K562 (cell line): ENCODE measurements at regions not wholly inside any gene's neighbourhood (a gene's known extent, or its start where the extent isn't known, plus 50 kb on each side); places are given as distances from the start of the nearest gene placed in this dataset.

Source experiments
- ATAC-seq: fragments of 200-7000 bp; cut with Tn5 transposase; 3 replicates; pipeline ENCODE4 v1.9.1; 2020; ENCODE audit warnings: moderate library complexity
- BruUV-seq: library from RNA; stranded (reverse); fragments of 400-500 nt; replicated peaks from 2 replicates; lab custom pipeline; 2021; lab: Mats Ljungman, UMichigan
- CTCF ChIA-PET: fragments of 300-600 bp; formaldehyde crosslinking; extraction: SDS; loops from one replicate; lab custom pipeline; 2021; ENCODE audit warnings: low intra/inter-chr PET ratio; lab: Yijun Ruan, JAX
- POLR2A ChIA-PET: fragments of 300-600, 350-650 bp; sonication (Branson Sonifier 250); formaldehyde crosslinking; extraction: SDS; loops from one replicate; lab custom pipeline; 2021; ENCODE audit warnings: antibody characterized with exemption, inconsistent platforms; lab: Yijun Ruan, JAX
- DNase-seq, 4 experiments: peaks; one replicate each; pipeline versions ENCODE4 v3.0.0 to v3.0.0-alpha.2; 2011 to 2018; ENCODE audit warnings: low spot score in 3 of 4, mixed read lengths in 3 of 4; ENCODE audit errors: extremely low read depth in 1 of 4
- FAIRE-seq: peaks from 2 replicates; lab custom pipeline; 2011; peaks lifted over from hg19 to GRCh38; lab: Jason Lieb, UNC
- H2AFZ ChIP-seq: 2 replicates; pipeline ENCODE4 v1.6.0; 2011; ENCODE audit warnings: low read depth, low read length, control low read depth, inconsistent platforms
- H3K27ac ChIP-seq: fragments of 200-600 bp; 3 replicates; pipeline ENCODE4 v1.8.0; 2011; ENCODE audit warnings: low read depth, mild to moderate bottlenecking, control low read depth, inconsistent platforms, low read length, moderate library complexity, mixed read lengths; ENCODE audit errors: extremely low read depth
- H3K27me3 ChIP-seq, 2 experiments: fragments of 300-600 bp in 1 of 2; 2 replicates in 1 of 2; 3 replicates in 1 of 2; pipeline versions ENCODE4 v1.6.0 to v1.8.0; 2011; ENCODE audit warnings: inconsistent platforms in 2 of 2, low read length in 2 of 2, mild to moderate bottlenecking in 1 of 2, mixed read lengths in 1 of 2, moderate library complexity in 1 of 2; ENCODE audit not compliant: control insufficient read depth in 2 of 2, insufficient read depth in 2 of 2
- H3K36me3 ChIP-seq: fragments of 300-600 bp; 3 replicates; pipeline ENCODE4 v1.8.0; 2011; ENCODE audit warnings: mild to moderate bottlenecking, low read length, inconsistent platforms; ENCODE audit not compliant: control insufficient read depth, insufficient read depth
- H3K4me1 ChIP-seq, 2 experiments: fragments of 200-600 bp in 1 of 2; replicated peaks in 1 of 2; 2 replicates in 1 of 2; 3 replicates in 1 of 2; pipeline versions ENCODE4 v1.5.1 to v1.8.0; 2011; ENCODE audit warnings: inconsistent platforms in 2 of 2, low read length in 2 of 2, mild to moderate bottlenecking in 1 of 2, mixed read lengths in 1 of 2, moderate library complexity in 1 of 2; ENCODE audit not compliant: control insufficient read depth in 2 of 2, insufficient read depth in 2 of 2
- H3K4me2 ChIP-seq: 2 replicates; pipeline ENCODE4 v1.6.1; 2011; ENCODE audit warnings: low read length, control low read depth, inconsistent platforms, mixed read lengths; ENCODE audit not compliant: insufficient read depth
- H3K4me3 ChIP-seq: fragments of 200-600 bp; sonication (generic), shearing (Covaris generic); 2 replicates; pipeline ENCODE4 v1.5.1; 2016; ENCODE audit warnings: control low read depth, inconsistent platforms
- H3K79me2 ChIP-seq: fragments of 200-600 bp; 3 replicates; pipeline ENCODE4 v1.8.0; 2011; ENCODE audit warnings: low read length, inconsistent platforms; ENCODE audit not compliant: control insufficient read depth, insufficient read depth
- H3K9ac ChIP-seq, 2 experiments: 2 replicates each; pipeline versions ENCODE4 v1.6.0 to v1.6.1; 2011; ENCODE audit warnings: low read depth in 2 of 2, low read length in 2 of 2, control low read depth in 1 of 2, inconsistent platforms in 1 of 2, mild to moderate bottlenecking in 1 of 2, mixed read lengths in 1 of 2; ENCODE audit not compliant: insufficient read depth in 1 of 2
- H3K9me1 ChIP-seq: one replicate; pipeline ENCODE4 v1.6.0; 2011; ENCODE audit warnings: inconsistent platforms, mild to moderate bottlenecking, low read length, moderate library complexity; ENCODE audit not compliant: control insufficient read depth, insufficient read depth
- H3K9me3 ChIP-seq: replicated peaks from 2 replicates; pipeline ENCODE4 v1.5.1; 2011; ENCODE audit warnings: low read depth, low read length, inconsistent platforms; ENCODE audit not compliant: control insufficient read depth, insufficient read depth
- H4K20me1 ChIP-seq: replicated peaks from 2 replicates; pipeline ENCODE4 v1.6.1; 2011; ENCODE audit warnings: low read length, inconsistent platforms, mixed read lengths; ENCODE audit not compliant: control insufficient read depth, insufficient read depth
- MAFG ChIP-seq: fragments of 450-650 bp; conservative IDR thresholded peaks from 2 replicates; pipeline ENCODE4 v1.6.1; 2016; ENCODE audit warnings: missing genetic modification characterization, missing compliant biosample characterization
- ZNF316 ChIP-seq: fragments of 450-650 bp; IDR thresholded peaks from 2 replicates; pipeline ENCODE4 v1.6.1; 2016
- WGBS: fragments of 100-300 bp; shearing (Covaris generic); methylation state at CpG from one replicate; pipeline ENCODE4 v1.1.6; 2016; ENCODE audit warnings: low coverage, mixed read lengths; ENCODE audit not compliant: insufficient coverage; ENCODE audit errors: missing lambda C conversion rate; 5-methylcytosine and 5-hydroxymethylcytosine counted together
- in situ Hi-C: fragments of 300-500 bp; cut with MboI; formaldehyde crosslinking; loops from 4 replicates; pipeline ENCODE4 v1.15.0; 2018; ENCODE audit warnings: inconsistent platforms, mixed read lengths
- intact Hi-C: fragments of 100-400 bp; cut with micrococcal nuclease; formaldehyde crosslinking; loops from 2 replicates; pipeline ENCODE4 v1.14.2; 2022
- TF ChIP-seq, protein P1 (sequence below): fragments of 450-650 bp; IDR thresholded peaks from 2 replicates; pipeline ENCODE4 v1.7.0; 2016; ENCODE audit warnings: borderline replicate concordance

DNA sequence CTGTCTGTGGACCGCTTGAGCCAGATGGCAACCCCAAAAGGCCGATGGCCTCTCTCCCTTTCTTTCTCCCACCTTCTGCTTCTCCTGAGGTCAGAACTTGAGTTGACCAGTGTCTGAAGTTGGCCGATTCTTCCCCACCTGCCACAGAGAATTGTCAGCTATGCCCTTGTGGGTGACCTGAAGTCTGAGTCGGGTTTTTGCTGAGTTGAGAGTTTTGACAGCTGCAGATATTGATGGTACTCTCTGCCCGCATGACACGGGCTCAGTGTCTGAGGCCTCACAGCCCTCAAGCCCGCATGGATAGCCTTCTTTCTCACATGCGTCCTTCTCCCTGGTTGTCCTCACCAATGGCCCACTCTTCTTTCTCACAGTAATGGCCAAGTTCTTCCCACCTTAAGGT lies 111.0 kb downstream of the EFNB1 start:
- TF ChIP-seq, protein P1, sequence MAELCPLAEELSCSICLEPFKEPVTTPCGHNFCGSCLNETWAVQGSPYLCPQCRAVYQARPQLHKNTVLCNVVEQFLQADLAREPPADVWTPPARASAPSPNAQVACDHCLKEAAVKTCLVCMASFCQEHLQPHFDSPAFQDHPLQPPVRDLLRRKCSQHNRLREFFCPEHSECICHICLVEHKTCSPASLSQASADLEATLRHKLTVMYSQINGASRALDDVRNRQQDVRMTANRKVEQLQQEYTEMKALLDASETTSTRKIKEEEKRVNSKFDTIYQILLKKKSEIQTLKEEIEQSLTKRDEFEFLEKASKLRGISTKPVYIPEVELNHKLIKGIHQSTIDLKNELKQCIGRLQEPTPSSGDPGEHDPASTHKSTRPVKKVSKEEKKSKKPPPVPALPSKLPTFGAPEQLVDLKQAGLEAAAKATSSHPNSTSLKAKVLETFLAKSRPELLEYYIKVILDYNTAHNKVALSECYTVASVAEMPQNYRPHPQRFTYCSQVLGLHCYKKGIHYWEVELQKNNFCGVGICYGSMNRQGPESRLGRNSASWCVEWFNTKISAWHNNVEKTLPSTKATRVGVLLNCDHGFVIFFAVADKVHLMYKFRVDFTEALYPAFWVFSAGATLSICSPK: no peak
- TF ChIP-seq MAFG (tag) (peak; percentile 19; the same call in 1 of the 2 replicates), ZNF316 (peak; percentile 46; the same call in 1 of the 2 replicates)
- 6% methylated on average over 7 of the region's 8 CpGs for WGBS
- BruUV-seq: no TSS peak
- Histone ChIP-seq H2AFZ (no peak overlapping the region), H3K9me1 (no peaks in the 10 kb centered on the region), H3K4me1 (no peaks in the 10 kb centered on the region), H4K20me1 (no peaks in the 10 kb centered on the region), H3K27me3 (no peaks in the 10 kb centered on the region), H3K9ac (no peak overlapping the region), H3K4me2 (no peak overlapping the region), H3K79me2 (no peaks in the 10 kb centered on the region), H3K9me3 (no peaks in the 10 kb centered on the region), H3K36me3 (no peaks in the 10 kb centered on the region), H3K27ac (no peak overlapping the region), H3K4me3 (no peak overlapping the region)
- CTCF ChIA-PET: no interaction called here
- FAIRE-seq: no peak
- no peak for ATAC-seq
- POLR2A ChIA-PET: no interaction called here
- intact Hi-C loops: no loop called here
- in situ Hi-C loops: no loop called here
- DNase-seq: peak in 1 of 4 experiments; percentile 1
